Uterus (tissue), 3 donors: ENCODE measurements at regions not wholly inside any gene's neighbourhood (a gene's known extent, or its start where the extent isn't known, plus 50 kb on each side); places are given as distances from the start of the nearest gene placed in this dataset.

Source experiments
- DNase-seq, 2 donors: peaks; one replicate each; pipeline ENCODE4 v3.0.0-alpha.2; 2019 to 2020
- H3K27ac ChIP-seq, 2 donors: fragments of 200-600 bp; sonication (generic); 1 replicate in 1 of 2; 2 replicates in 1 of 2; pipeline ENCODE4 v1.5.1; 2016 to 2018
- H3K27me3 ChIP-seq, 2 donors: fragments of 200-600 bp; sonication (generic); one replicate each; pipeline ENCODE4 v1.5.1; 2018 to 2019; ENCODE audit warnings: control low read depth in 1 of 2
- H3K36me3 ChIP-seq, 2 donors: fragments of 200-600 bp; sonication (generic); one replicate each; pipeline ENCODE4 v1.5.1; 2019; ENCODE audit warnings: control low read depth in 1 of 2
- H3K4me1 ChIP-seq, 2 donors: fragments of 200-600 bp; sonication (generic); one replicate each; pipeline ENCODE4 v1.5.1; 2018 to 2019; ENCODE audit warnings: control low read depth in 1 of 2
- H3K4me3 ChIP-seq, 2 donors: fragments of 200-600 bp; sonication (generic); 1 replicate in 1 of 2; 2 replicates in 1 of 2; pipeline ENCODE4 v1.5.1; 2018 to 2019; ENCODE audit warnings: mild to moderate bottlenecking in 1 of 2
- H3K9me3 ChIP-seq, 2 donors: fragments of 200-600 bp; sonication (generic); one replicate each; pipeline ENCODE4 v1.5.1; 2019; ENCODE audit warnings: control low read depth in 1 of 2
- POLR2A ChIP-seq, 2 donors: fragments of 450-650 bp; IDR thresholded peaks; one replicate each; pipeline ENCODE4 v1.6.1; 2016; ENCODE audit warnings: antibody characterized with exemption in 2 of 2, mild to moderate bottlenecking in 1 of 2, moderate library complexity in 1 of 2
- intact Hi-C: fragments of 100-400 bp; cut with DNase I; formaldehyde crosslinking; loops from one replicate; pipeline ENCODE4 v1.15.1; 2023; ENCODE audit warnings: low total_unique reads
- TF ChIP-seq, protein P1 (sequence below), 4 experiments: fragments of 200-600 bp in 2 of 4; fragments of 450-650 bp in 2 of 4; sonication (generic) in 2 of 4; IDR thresholded peaks; one replicate each; pipeline ENCODE4 v1.5.1; 2016 to 2019; ENCODE audit warnings: antibody characterized with exemption in 4 of 4, mild to moderate bottlenecking in 2 of 4, moderate library complexity in 1 of 4
- donor health status: DM: yes; HTN: yes; CAD: no.

DNA sequence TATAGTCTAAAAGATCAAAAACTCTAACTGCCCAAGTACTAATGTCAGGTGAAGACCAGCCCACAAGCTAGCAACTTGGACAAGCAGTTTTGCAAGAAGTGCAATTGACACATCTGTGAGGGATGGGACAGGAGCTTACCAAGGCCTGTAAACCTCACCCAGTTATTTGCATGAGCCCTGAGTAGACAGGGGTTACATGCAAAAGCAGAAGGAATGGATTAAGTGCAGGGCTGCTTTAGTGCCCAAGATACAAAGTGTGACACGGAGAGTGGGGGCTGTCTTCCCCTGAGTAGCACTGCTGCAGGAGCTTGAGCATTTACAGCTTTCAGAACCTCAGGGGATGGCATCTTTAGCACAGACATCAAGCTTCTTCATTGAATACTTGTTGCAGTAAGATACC, 286.7 kb downstream of the ELAVL2 start:
- DNase-seq, result no peak
- Histone ChIP-seq H3K36me3 (no peaks in the 10 kb centered on the region), H3K4me3 (no peak overlapping the region), H3K27me3 (no peaks in the 10 kb centered on the region), H3K27ac (no peak overlapping the region), H3K4me1 (no peaks in the 10 kb centered on the region), H3K9me3 (no peaks in the 10 kb centered on the region)
- intact Hi-C loops, result no loop called here
- TF ChIP-seq, protein P1, sequence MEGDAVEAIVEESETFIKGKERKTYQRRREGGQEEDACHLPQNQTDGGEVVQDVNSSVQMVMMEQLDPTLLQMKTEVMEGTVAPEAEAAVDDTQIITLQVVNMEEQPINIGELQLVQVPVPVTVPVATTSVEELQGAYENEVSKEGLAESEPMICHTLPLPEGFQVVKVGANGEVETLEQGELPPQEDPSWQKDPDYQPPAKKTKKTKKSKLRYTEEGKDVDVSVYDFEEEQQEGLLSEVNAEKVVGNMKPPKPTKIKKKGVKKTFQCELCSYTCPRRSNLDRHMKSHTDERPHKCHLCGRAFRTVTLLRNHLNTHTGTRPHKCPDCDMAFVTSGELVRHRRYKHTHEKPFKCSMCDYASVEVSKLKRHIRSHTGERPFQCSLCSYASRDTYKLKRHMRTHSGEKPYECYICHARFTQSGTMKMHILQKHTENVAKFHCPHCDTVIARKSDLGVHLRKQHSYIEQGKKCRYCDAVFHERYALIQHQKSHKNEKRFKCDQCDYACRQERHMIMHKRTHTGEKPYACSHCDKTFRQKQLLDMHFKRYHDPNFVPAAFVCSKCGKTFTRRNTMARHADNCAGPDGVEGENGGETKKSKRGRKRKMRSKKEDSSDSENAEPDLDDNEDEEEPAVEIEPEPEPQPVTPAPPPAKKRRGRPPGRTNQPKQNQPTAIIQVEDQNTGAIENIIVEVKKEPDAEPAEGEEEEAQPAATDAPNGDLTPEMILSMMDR (IDR thresholded peaks at IDR 0.05), result no peak
- no peak for TF ChIP-seq POLR2A (IDR thresholded peaks at IDR 0.05)

DNA sequence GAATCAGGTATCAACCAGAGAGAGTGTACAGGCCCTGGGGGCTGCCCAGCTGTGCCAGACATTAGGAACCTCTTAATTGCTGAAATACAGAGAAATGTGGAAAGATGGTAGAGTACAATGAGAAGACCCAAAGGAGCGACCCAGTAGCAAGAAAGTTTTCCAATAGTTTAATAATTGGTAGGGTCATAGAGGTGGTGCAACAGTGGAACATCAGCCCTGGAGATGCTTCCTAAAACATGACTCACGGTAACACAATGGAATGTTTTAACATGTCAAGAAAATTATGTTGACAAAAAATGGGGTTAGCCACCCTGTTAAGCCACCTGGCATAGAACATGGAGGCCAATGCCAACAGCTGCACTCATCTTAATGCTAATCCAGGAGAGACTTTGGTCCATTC, 284.1 kb downstream of the ELAVL2 start:
- TF ChIP-seq, protein P1 (IDR thresholded peaks at IDR 0.05), result no peak
- no peak for TF ChIP-seq POLR2A (IDR thresholded peaks at IDR 0.05)
- Histone ChIP-seq H3K4me3 (no peak overlapping the region), H3K27ac (no peak overlapping the region), H3K4me1 (no peaks in the 10 kb centered on the region), H3K27me3 (no peaks in the 10 kb centered on the region), H3K36me3 (no peaks in the 10 kb centered on the region), H3K9me3 (no peaks in the 10 kb centered on the region)
- intact Hi-C loops, result no loop called here
- DNase-seq, result no peak

GRCh38 chr9:23542438-23542837, 283.6 kb downstream of the ELAVL2 start:
- H3K27me3 ChIP-seq, result no peaks in the 10 kb centered on the region
- no peaks in the 10 kb centered on the region for H3K36me3 ChIP-seq
- intact Hi-C loops, result no loop called here
- H3K4me3 ChIP-seq, result no peak overlapping the region
- no peak for DNase-seq
- H3K4me1 ChIP-seq, result no peaks in the 10 kb centered on the region
- no peak for TF ChIP-seq POLR2A (IDR thresholded peaks at IDR 0.05)
- TF ChIP-seq, protein P1 (IDR thresholded peaks at IDR 0.05), result no peak
- H3K27ac ChIP-seq, result no peak overlapping the region
- no peaks in the 10 kb centered on the region for H3K9me3 ChIP-seq

DNA sequence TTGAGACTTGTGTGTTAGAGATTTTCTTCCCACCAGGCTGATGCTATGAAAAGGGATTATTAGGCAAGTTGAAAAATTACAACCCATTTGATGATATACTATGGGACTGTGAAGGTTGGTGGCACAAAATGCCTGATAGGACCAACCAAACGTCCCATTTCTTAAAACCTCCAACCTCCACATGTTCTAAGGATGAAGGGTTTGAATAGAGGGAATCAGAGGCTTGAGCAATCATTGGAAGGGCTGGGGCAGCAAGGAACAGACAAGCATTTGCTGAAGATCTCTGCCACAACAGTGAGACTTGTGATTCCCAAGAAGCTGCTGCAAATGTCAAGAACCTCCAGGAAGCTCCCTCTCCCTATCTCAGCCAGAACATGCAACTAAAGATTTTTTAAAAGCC, 283.1 kb downstream of the ELAVL2 start:
- no peak overlapping the region for H3K27ac ChIP-seq
- DNase-seq, result no peak

DNA sequence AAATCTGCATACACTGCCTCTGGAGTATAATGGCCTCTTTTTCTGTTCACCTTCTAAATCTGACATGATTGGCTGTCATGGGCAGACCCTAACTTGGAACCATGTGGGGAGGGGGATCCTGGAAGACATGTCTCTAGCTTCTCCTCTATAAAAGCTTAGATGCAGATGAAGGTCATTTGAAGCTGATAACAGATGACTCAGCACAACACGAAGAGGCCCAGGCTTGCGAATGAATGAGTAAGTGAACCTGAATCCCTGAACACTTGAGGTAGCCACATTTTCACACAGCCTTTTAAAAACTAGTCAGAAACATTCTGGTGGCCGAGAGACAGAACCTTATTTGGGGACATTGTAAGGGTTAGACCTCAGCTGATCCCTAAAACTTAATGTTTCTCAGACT, 282.6 kb downstream of the ELAVL2 start:
- DNase-seq, result no peak
- Histone ChIP-seq H3K9me3 (no peaks in the 10 kb centered on the region), H3K4me1 (no peaks in the 10 kb centered on the region), H3K4me3 (no peak overlapping the region), H3K36me3 (no peaks in the 10 kb centered on the region), H3K27ac (no peak overlapping the region), H3K27me3 (no peaks in the 10 kb centered on the region)
- intact Hi-C loops, result no loop called here
- no peak for TF ChIP-seq POLR2A (IDR thresholded peaks at IDR 0.05)
- TF ChIP-seq, protein P1 (IDR thresholded peaks at IDR 0.05), result no peak

More for the DNA sequence above, 283.1 kb downstream of the ELAVL2 start:
- intact Hi-C loops, result no loop called here
- H3K9me3 ChIP-seq, result no peaks in the 10 kb centered on the region
- no peaks in the 10 kb centered on the region for H3K4me1 ChIP-seq
- H3K4me3 ChIP-seq, result no peak overlapping the region
- H3K27me3 ChIP-seq, result no peaks in the 10 kb centered on the region
- TF ChIP-seq, protein P1 (IDR thresholded peaks at IDR 0.05), result no peak
- no peaks in the 10 kb centered on the region for H3K36me3 ChIP-seq
